PC-9 (cell line): ENCODE measurements at regions not wholly inside any gene's neighbourhood (a gene's known extent, or its start where the extent isn't known, plus 50 kb on each side); places are given as distances from the start of the nearest gene placed in this dataset.

Source experiments
- CTCF ChIP-seq: fragments of 200-600 bp; sonication (generic); conservative IDR thresholded peaks from 2 replicates; pipeline ENCODE4 v1.6.1; 2017; ENCODE audit warnings: mixed run types, antibody characterized with exemption, mild to moderate bottlenecking, moderate library complexity
- EZH2 ChIP-seq: fragments of 200-600 bp; sonication (generic); IDR thresholded peaks from 2 replicates; pipeline ENCODE4 v1.8.0; 2017; ENCODE audit warnings: antibody characterized with exemption, low read depth

- no peak for TF ChIP-seq EZH2
- TF ChIP-seq CTCF = no peak
Observed at GRCh38 chr2:14364471-14364870, 268.0 kb upstream of the LRATD1 start.
